Dendritic cell treated with granulocyte-macrophage colony-stimulating factor and Interleukin-4, amounts not matched to agents 40 ng/mL and 50 ng/mL, for 4 days (primary cell): ENCODE measurements at regions not wholly inside any gene's neighbourhood (a gene's known extent, or its start where the extent isn't known, plus 50 kb on each side); places are given as distances from the start of the nearest gene placed in this dataset.
"Not testable (repeated sequence)": the region's sequence is repeated elsewhere in the genome, so short reads cannot be mapped to it uniquely, and the experiment has no call there.

Experiments
- H3K27ac Mint-ChIP-seq: one replicate; pipeline ENCODE4 v1.8.0; 2022; ENCODE audit warnings: mild to moderate bottlenecking, mixed read lengths
- H3K27me3 Mint-ChIP-seq: one replicate; pipeline ENCODE4 v1.8.0; 2022; ENCODE audit warnings: mild to moderate bottlenecking, mixed read lengths
- H3K36me3 Mint-ChIP-seq: one replicate; pipeline ENCODE4 v1.8.0; 2022; ENCODE audit warnings: low read depth, mixed read lengths
- H3K4me1 Mint-ChIP-seq: one replicate; pipeline ENCODE4 v1.8.0; 2022; ENCODE audit warnings: low read depth, mixed read lengths
- H3K4me3 Mint-ChIP-seq: one replicate; pipeline ENCODE4 v1.8.0; 2022; ENCODE audit warnings: mild to moderate bottlenecking, moderate library complexity, mixed read lengths
- H3K9me3 Mint-ChIP-seq: one replicate; pipeline ENCODE4 v1.8.0; 2022; ENCODE audit warnings: mixed read lengths
- intact Hi-C: fragments of 100-400 bp; cut with micrococcal nuclease; formaldehyde crosslinking; loops from one replicate; pipeline ENCODE4 v1.15.0; 2022

GRCh38 chr18:46213295-46213694 lies 109.1 kb downstream of the HAUS1 start:
- Mint-ChIP-seq H3K4me1 (peaks cover 42% of the 10 kb centered on the region), H3K27ac (no peak overlapping the region)

GRCh38 chr18:46214435-46214834 lies 110.2 kb downstream of the HAUS1 start:
- Mint-ChIP-seq H3K4me3 (no peak overlapping the region), H3K4me1 (peaks cover 33% of the 10 kb centered on the region), H3K9me3 (no peaks in the 10 kb centered on the region), H3K27me3 (no peaks in the 10 kb centered on the region), H3K36me3 (peaks cover 37% of the 10 kb centered on the region), H3K27ac (no peak overlapping the region)
- intact Hi-C loops = no loop called here

More at GRCh38 chr18:46213295-46213694, 109.1 kb downstream of the HAUS1 start:
- Mint-ChIP-seq H3K36me3 (peaks cover 32% of the 10 kb centered on the region), H3K9me3 (no peaks in the 10 kb centered on the region), H3K27me3 (no peaks in the 10 kb centered on the region), H3K4me3 (no peak overlapping the region)
- intact Hi-C loops = loop anchor here (1.0 kb wide), 1 partner anchor 40 kb away; no protein-coding TSS in a partner anchor

- intact Hi-C loops = no loop called here
- no peak overlapping the region for H3K27ac Mint-ChIP-seq
- peaks cover 18% of the 10 kb centered on the region for H3K4me1 Mint-ChIP-seq
- H3K4me3 Mint-ChIP-seq = no peak overlapping the region
- H3K9me3 Mint-ChIP-seq = no peaks in the 10 kb centered on the region
- H3K36me3 Mint-ChIP-seq = peaks cover 38% of the 10 kb centered on the region
- H3K27me3 Mint-ChIP-seq = no peaks in the 10 kb centered on the region
These were observed 111.9 kb downstream of the HAUS1 start for GRCh38 chr18:46215902-46216723.

- intact Hi-C loops = no loop called here
- no peak overlapping the region for H3K27ac Mint-ChIP-seq
- H3K36me3 Mint-ChIP-seq = peaks cover 44% of the 10 kb centered on the region
- H3K9me3 Mint-ChIP-seq = no peaks in the 10 kb centered on the region
- no peak overlapping the region for H3K4me3 Mint-ChIP-seq
- no peaks in the 10 kb centered on the region for H3K27me3 Mint-ChIP-seq
- H3K4me1 Mint-ChIP-seq = peaks cover 17% of the 10 kb centered on the region
These were observed 115.9 kb downstream of the HAUS1 start for GRCh38 chr18:46220116-46220515.

- Mint-ChIP-seq H3K36me3 (peaks cover 32% of the 10 kb centered on the region), H3K27ac (no peak overlapping the region), H3K4me3 (no peak overlapping the region), H3K4me1 (peaks cover 11% of the 10 kb centered on the region), H3K27me3 (no peaks in the 10 kb centered on the region), H3K9me3 (no peaks in the 10 kb centered on the region)
- intact Hi-C loops = no loop called here
These were observed 117.9 kb downstream of the HAUS1 start for GRCh38 chr18:46222093-46222492.

- Mint-ChIP-seq H3K9me3 (no peaks in the 10 kb centered on the region), H3K36me3 (peaks cover 28% of the 10 kb centered on the region), H3K27me3 (no peaks in the 10 kb centered on the region), H3K4me1 (peaks cover 11% of the 10 kb centered on the region), H3K27ac (no peak overlapping the region), H3K4me3 (no peak overlapping the region)
- intact Hi-C loops = no loop called here
These were observed 118.7 kb downstream of the HAUS1 start for GRCh38 chr18:46222710-46223360.

GRCh38 chr18:46224181-46224775 lies 120.1 kb downstream of the HAUS1 start:
- no peaks in the 10 kb centered on the region for H3K27me3 Mint-ChIP-seq
- H3K36me3 Mint-ChIP-seq = peaks cover 20% of the 10 kb centered on the region
- no peaks in the 10 kb centered on the region for H3K9me3 Mint-ChIP-seq
- no peak overlapping the region for H3K27ac Mint-ChIP-seq
- H3K4me1 Mint-ChIP-seq = peaks cover 11% of the 10 kb centered on the region
- no peak overlapping the region for H3K4me3 Mint-ChIP-seq
- intact Hi-C loops = no loop called here

- Mint-ChIP-seq H3K27me3 (no peaks in the 10 kb centered on the region), H3K9me3 (no peaks in the 10 kb centered on the region), H3K4me3 (no peak overlapping the region), H3K4me1 (peaks cover 11% of the 10 kb centered on the region), H3K27ac (no peak overlapping the region), H3K36me3 (peaks cover 18% of the 10 kb centered on the region)
- intact Hi-C loops = no loop called here
These were observed 122.3 kb downstream of the HAUS1 start for GRCh38 chr18:46226461-46226860.

- H3K4me3 Mint-ChIP-seq, H3K4me1 Mint-ChIP-seq, H3K9me3 Mint-ChIP-seq, H3K27me3 Mint-ChIP-seq, intact Hi-C loops, H3K27ac Mint-ChIP-seq: not testable (repeated sequence)
- peaks cover 17% of the 10 kb centered on the region for H3K36me3 Mint-ChIP-seq
These were observed 125.5 kb downstream of the HAUS1 start for GRCh38 chr18:46229641-46230040.

- no peaks in the 10 kb centered on the region for H3K4me1 Mint-ChIP-seq
- H3K27ac Mint-ChIP-seq = no peak overlapping the region
These were observed 132.0 kb downstream of the HAUS1 start for GRCh38 chr18:46236156-46236555.

GRCh38 chr18:46237891-46238290 lies 133.7 kb downstream of the HAUS1 start:
- Mint-ChIP-seq H3K27ac (no peak overlapping the region), H3K36me3 (peaks cover 19% of the 10 kb centered on the region), H3K9me3 (no peaks in the 10 kb centered on the region), H3K4me1 (no peaks in the 10 kb centered on the region), H3K27me3 (no peaks in the 10 kb centered on the region), H3K4me3 (no peak overlapping the region)
- intact Hi-C loops = no loop called here

More at GRCh38 chr18:46236156-46236555, 132.0 kb downstream of the HAUS1 start:
- peaks cover 19% of the 10 kb centered on the region for H3K36me3 Mint-ChIP-seq
- intact Hi-C loops = no loop called here
- H3K4me3 Mint-ChIP-seq = no peak overlapping the region
- no peaks in the 10 kb centered on the region for H3K27me3 Mint-ChIP-seq
- H3K9me3 Mint-ChIP-seq = no peaks in the 10 kb centered on the region

GRCh38 chr18:46239549-46239948 lies 135.4 kb downstream of the HAUS1 start:
- peaks cover 19% of the 10 kb centered on the region for H3K36me3 Mint-ChIP-seq
- H3K9me3 Mint-ChIP-seq = no peaks in the 10 kb centered on the region
- no peak overlapping the region for H3K27ac Mint-ChIP-seq
- no peak overlapping the region for H3K4me3 Mint-ChIP-seq
- H3K4me1 Mint-ChIP-seq = no peaks in the 10 kb centered on the region
- H3K27me3 Mint-ChIP-seq = no peaks in the 10 kb centered on the region
- intact Hi-C loops = no loop called here

GRCh38 chr18:46239998-46240397 lies 135.8 kb downstream of the HAUS1 start:
- Mint-ChIP-seq H3K4me3 (no peak overlapping the region), H3K27me3 (no peaks in the 10 kb centered on the region), H3K4me1 (peaks cover 4% of the 10 kb centered on the region), H3K27ac (no peak overlapping the region), H3K36me3 (peaks cover 19% of the 10 kb centered on the region), H3K9me3 (no peaks in the 10 kb centered on the region)
- intact Hi-C loops = no loop called here

GRCh38 chr18:46241393-46241792 lies 137.2 kb downstream of the HAUS1 start:
- intact Hi-C loops, H3K4me3 Mint-ChIP-seq, H3K4me1 Mint-ChIP-seq, H3K9me3 Mint-ChIP-seq, H3K27ac Mint-ChIP-seq, H3K27me3 Mint-ChIP-seq: not testable (repeated sequence)
- peaks cover 18% of the 10 kb centered on the region for H3K36me3 Mint-ChIP-seq
